GM12872 (cell line): ENCODE measurements at regions not wholly inside any gene's neighbourhood (a gene's known extent, or its start where the extent isn't known, plus 50 kb on each side); places are given as distances from the start of the nearest gene placed in this dataset.
A peak's percentile ranks its signal among the peaks of the same experiment; 100 is the strongest.

Source experiments
- CTCF ChIP-seq: IDR thresholded peaks from 3 replicates; pipeline ENCODE4 v1.5.1; 2011; ENCODE audit warnings: low read depth, mild to moderate bottlenecking, low read length, moderate library complexity; ENCODE audit not compliant: insufficient read depth

GRCh38 chr10:53463539-53463938 lies 691.0 kb upstream of the MBL2 start:
- no peak for TF ChIP-seq CTCF

GRCh38 chr10:53458007-53458406 lies 685.4 kb upstream of the MBL2 start:
- TF ChIP-seq CTCF = no peak

- TF ChIP-seq CTCF = 0 out of 3 replicates have a peak, but pooled peaks have one; percentile 7
Observed at GRCh38 chr10:53453196-53453595, 680.6 kb upstream of the MBL2 start.

- no peak for TF ChIP-seq CTCF
Observed at GRCh38 chr10:53447576-53447975, 675.0 kb upstream of the MBL2 start.

GRCh38 chr10:53441843-53442242 lies 669.3 kb upstream of the MBL2 start:
- TF ChIP-seq CTCF = no peak

GRCh38 chr10:53440601-53441000 lies 668.0 kb upstream of the MBL2 start:
- no peak for TF ChIP-seq CTCF

- TF ChIP-seq CTCF = no peak
Observed at GRCh38 chr10:53434413-53434812, 661.8 kb upstream of the MBL2 start.

- no peak for TF ChIP-seq CTCF
Observed at GRCh38 chr10:53432035-53432434, 659.5 kb upstream of the MBL2 start.
